SK-N-MC (cell line): ENCODE measurements at regions not wholly inside any gene's neighbourhood (a gene's known extent, or its start where the extent isn't known, plus 50 kb on each side); places are given as distances from the start of the nearest gene placed in this dataset.

ENCODE experiments used
- EZH2 ChIP-seq: fragments of 200-600 bp; sonication (generic); IDR thresholded peaks from one replicate; pipeline ENCODE4 v1.6.1; 2017; ENCODE audit warnings: antibody characterized with exemption
- POLR2AphosphoS5 ChIP-seq: IDR thresholded peaks from 2 replicates; pipeline ENCODE4 v1.6.1; 2012; ENCODE audit warnings: mild to moderate bottlenecking, low read depth, low read length, borderline replicate concordance

- TF ChIP-seq EZH2: no peak
- TF ChIP-seq POLR2AphosphoS5: no peak
Observed at GRCh38 chr2:221304916-221305315, 267.2 kb downstream of the EPHA4 start.
